Neuronal stem cell (in vitro differentiated cells): ENCODE measurements at regions not wholly inside any gene's neighbourhood (a gene's known extent, or its start where the extent isn't known, plus 50 kb on each side); places are given as distances from the start of the nearest gene placed in this dataset.

Experiments used
- DNase-seq: peaks from one replicate; pipeline ENCODE4 v3.0.0-alpha.2; 2013; ENCODE audit warnings: low spot score
- H2AFZ ChIP-seq: one replicate; pipeline ENCODE4 v1.6.1; 2013; ENCODE audit warnings: mild to moderate bottlenecking, low read length, inconsistent platforms
- H2AK5ac ChIP-seq: 2 replicates; pipeline ENCODE4 v1.6.1; 2013; ENCODE audit warnings: low read depth, mild to moderate bottlenecking, inconsistent platforms, low read length, moderate library complexity, mixed read lengths
- H2BK120ac ChIP-seq: 2 replicates; pipeline ENCODE4 v1.6.1; 2013; ENCODE audit warnings: low read depth, mild to moderate bottlenecking, inconsistent platforms, low read length, moderate library complexity, mixed read lengths
- H2BK12ac ChIP-seq: one replicate; pipeline ENCODE4 v1.6.1; 2013; ENCODE audit warnings: low read length, inconsistent platforms
- H2BK15ac ChIP-seq: 2 replicates; pipeline ENCODE4 v1.6.1; 2013; ENCODE audit warnings: mild to moderate bottlenecking, low read length, inconsistent platforms, mixed read lengths
- H2BK5ac ChIP-seq: one replicate; pipeline ENCODE4 v1.6.1; 2013; ENCODE audit warnings: inconsistent platforms, mild to moderate bottlenecking, low read length, moderate library complexity
- H3K14ac ChIP-seq: one replicate; pipeline ENCODE4 v1.6.1; 2013; ENCODE audit warnings: low read length, inconsistent platforms
- H3K18ac ChIP-seq: 2 replicates; pipeline ENCODE4 v1.6.1; 2013; ENCODE audit warnings: low read length, inconsistent platforms
- H3K23ac ChIP-seq: 2 replicates; pipeline ENCODE4 v1.6.1; 2013; ENCODE audit warnings: low read depth, mild to moderate bottlenecking, mixed read lengths, low read length, inconsistent platforms; ENCODE audit not compliant: poor library complexity
- H3K27ac ChIP-seq: replicated peaks from 3 replicates; pipeline ENCODE4 v1.5.1; 2013; ENCODE audit warnings: low read length, inconsistent platforms
- H3K27me3 ChIP-seq, 3 experiments: 2 replicates each; pipeline ENCODE4 v1.6.1; 2013; ENCODE audit warnings: low read length in 3 of 3, mild to moderate bottlenecking in 2 of 3, inconsistent platforms in 1 of 3, low read depth in 1 of 3, mixed read lengths in 1 of 3, moderate library complexity in 1 of 3; ENCODE audit not compliant: control insufficient read depth in 3 of 3, insufficient read depth in 3 of 3
- H3K36me3 ChIP-seq, 2 donors: replicated peaks in 1 of 2; 2 replicates each; pipeline ENCODE4 v1.6.1; 2013; ENCODE audit warnings: low read length in 2 of 2; ENCODE audit not compliant: control insufficient read depth in 2 of 2, insufficient read depth in 2 of 2
- H3K4ac ChIP-seq: 2 replicates; pipeline ENCODE4 v1.6.1; 2013; ENCODE audit warnings: inconsistent platforms, mild to moderate bottlenecking, low read length, moderate library complexity
- H3K4me1 ChIP-seq, 2 donors: 1 replicate in 1 of 2; 2 replicates in 1 of 2; pipeline ENCODE4 v1.6.1; 2013; ENCODE audit warnings: low read length in 2 of 2, low read depth in 1 of 2; ENCODE audit not compliant: control insufficient read depth in 2 of 2, insufficient read depth in 1 of 2
- H3K4me2 ChIP-seq: one replicate; pipeline ENCODE4 v1.6.1; 2013; ENCODE audit warnings: mild to moderate bottlenecking, low read length, inconsistent platforms; ENCODE audit not compliant: insufficient read depth, poor library complexity, severe bottlenecking
- H3K4me3 ChIP-seq, 2 donors: 2 replicates each; pipeline ENCODE4 v1.5.1; 2013; ENCODE audit warnings: low read length in 2 of 2, mild to moderate bottlenecking in 2 of 2, inconsistent platforms in 1 of 2, moderate library complexity in 1 of 2
- H3K79me1 ChIP-seq: one replicate; pipeline ENCODE4 v1.6.1; 2013; ENCODE audit warnings: low read depth, mild to moderate bottlenecking, inconsistent platforms, low read length, moderate library complexity
- H3K9ac ChIP-seq: one replicate; pipeline ENCODE4 v1.6.1; 2013; ENCODE audit warnings: mild to moderate bottlenecking, low read depth, low read length, inconsistent platforms; ENCODE audit not compliant: poor library complexity
- H3K9me3 ChIP-seq, 2 donors: replicated peaks in 1 of 2; 2 replicates each; pipeline versions ENCODE3 to v1.6.1; 2013; ENCODE audit warnings: low read length in 2 of 2, mild to moderate bottlenecking in 2 of 2, inconsistent platforms in 1 of 2, low read depth in 1 of 2, mixed read lengths in 1 of 2, moderate library complexity in 1 of 2; ENCODE audit not compliant: control insufficient read depth in 2 of 2, insufficient read depth in 1 of 2
- H4K8ac ChIP-seq: one replicate; pipeline ENCODE4 v1.6.1; 2013; ENCODE audit warnings: low read depth, mild to moderate bottlenecking, inconsistent platforms, low read length, moderate library complexity
- H4K91ac ChIP-seq: one replicate; pipeline ENCODE4 v1.6.1; 2013; ENCODE audit warnings: low read length, low read depth, mild to moderate bottlenecking, inconsistent platforms; ENCODE audit not compliant: poor library complexity
- WGBS, 2 donors: extraction: QIAGEN DNeasy Blood & Tissue Kit; methylation state at CpG; one replicate each; pipeline ENCODE4 v1.1.7; 2013; ENCODE audit warnings: missing lambda C conversion rate in 2 of 2, mixed read lengths in 1 of 2; ENCODE audit not compliant: insufficient read length in 2 of 2, insufficient replicate concordance in 1 of 2; ENCODE audit errors: extremely low coverage in 2 of 2; 5-methylcytosine and 5-hydroxymethylcytosine counted together

DNA sequence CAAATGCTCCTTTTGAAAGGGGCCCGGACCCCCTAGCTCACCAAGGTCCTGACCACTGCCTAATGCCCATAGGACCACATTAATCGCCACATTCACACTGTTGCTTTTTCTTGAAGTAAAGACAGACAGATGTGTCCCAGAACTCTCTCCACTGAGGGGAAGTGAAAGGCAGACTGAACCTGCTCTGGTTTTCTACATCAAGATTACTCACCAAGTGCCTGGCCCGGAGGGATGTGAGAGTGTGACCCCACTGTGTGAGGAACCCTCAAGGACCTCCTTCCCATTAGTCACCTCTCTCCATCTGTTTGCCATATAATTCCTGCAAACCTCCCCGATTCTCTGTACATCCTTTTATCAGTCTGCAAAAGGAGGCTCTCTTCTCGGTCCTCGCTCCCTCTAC lies 381.5 kb downstream of the OMA1 start:
- Histone ChIP-seq H2BK5ac (no peak overlapping the region), H3K79me1 (no peaks in the 10 kb centered on the region), H2BK15ac (no peak overlapping the region), H4K91ac (no peak overlapping the region), H3K4ac (no peak overlapping the region), H3K4me1 (peaks cover 0 to 5% of the 10 kb centered on the region in 2 donors), H2BK120ac (no peak overlapping the region), H2BK12ac (no peak overlapping the region), H3K9me3 (no peaks in the 10 kb centered on the region), H3K4me3 (no peak overlapping the region), H4K8ac (no peak overlapping the region), H2AK5ac (no peak overlapping the region), H3K18ac (no peak overlapping the region), H3K4me2 (no peak overlapping the region), H3K9ac (no peak overlapping the region), H3K23ac (no peak overlapping the region), H2AFZ (no peak overlapping the region), H3K36me3 (no peaks in the 10 kb centered on the region), H3K27ac (no peak overlapping the region), H3K14ac (no peak overlapping the region), H3K27me3 (no peaks in the 10 kb centered on the region)
- no CpG with 5 or more reads among the region's 6 CpGs for WGBS, 2 donors
- DNase-seq = no peak

- Histone ChIP-seq H3K4me1 (peaks cover 4 to 8% of the 10 kb centered on the region in 2 donors), H2BK12ac (no peak overlapping the region), H3K4me3 (no peak overlapping the region), H3K9ac (no peak overlapping the region), H2BK5ac (no peak overlapping the region), H4K8ac (no peak overlapping the region), H3K27me3 (no peaks in the 10 kb centered on the region), H2BK15ac (no peak overlapping the region), H3K9me3 (no peaks in the 10 kb centered on the region), H3K36me3 (no peaks in the 10 kb centered on the region), H2BK120ac (no peak overlapping the region), H3K27ac (no peak overlapping the region), H2AK5ac (no peak overlapping the region), H3K23ac (no peak overlapping the region), H3K79me1 (no peaks in the 10 kb centered on the region), H3K18ac (no peak overlapping the region), H4K91ac (no peak overlapping the region), H3K14ac (no peak overlapping the region), H3K4me2 (no peak overlapping the region), H3K4ac (no peak overlapping the region), H2AFZ (peak overlapping the region; percentile 55)
- no CpG with 5 or more reads among the region's 9 CpGs for WGBS, 2 donors
- peak; percentile 74 for DNase-seq
Measured at GRCh38 chr1:58162952-58163550, 383.5 kb downstream of the OMA1 start.

GRCh38 chr1:58159434-58159830 lies 387.1 kb downstream of the OMA1 start:
- Histone ChIP-seq H3K4ac (no peak overlapping the region), H2AFZ (no peak overlapping the region), H3K4me1 (peaks cover 15 to 16% of the 10 kb centered on the region in 2 donors), H3K23ac (no peak overlapping the region), H4K91ac (no peak overlapping the region), H3K18ac (no peak overlapping the region), H3K4me3 (no peak overlapping the region), H3K27me3 (no peaks in the 10 kb centered on the region), H2BK15ac (no peak overlapping the region), H3K4me2 (no peak overlapping the region), H2AK5ac (no peak overlapping the region), H3K79me1 (no peaks in the 10 kb centered on the region), H2BK5ac (no peak overlapping the region), H2BK12ac (no peak overlapping the region), H3K9ac (no peak overlapping the region), H2BK120ac (no peak overlapping the region), H4K8ac (no peak overlapping the region), H3K14ac (no peak overlapping the region), H3K9me3 (no peaks in the 10 kb centered on the region), H3K36me3 (no peaks in the 10 kb centered on the region), H3K27ac (no peak overlapping the region)
- WGBS, 2 donors = no CpG with 5 or more reads among the region's 3 CpGs
- no peak for DNase-seq

- H3K27ac ChIP-seq = peak overlapping the region; percentile 7
- no peaks in the 10 kb centered on the region for H3K79me1 ChIP-seq
- no peaks in the 10 kb centered on the region for H3K27me3 ChIP-seq
- no peak for DNase-seq
- H3K9ac ChIP-seq = no peak overlapping the region
- no peak overlapping the region for H3K4me2 ChIP-seq
- H2AFZ ChIP-seq = peak overlapping the region; percentile 55
- peaks cover 16% of the 10 kb centered on the region in 2 donors for H3K4me1 ChIP-seq
- H2BK120ac ChIP-seq = no peak overlapping the region
- H3K36me3 ChIP-seq = no peaks in the 10 kb centered on the region
- no CpG with 5 or more reads among the region's 11 CpGs for WGBS, 2 donors
- no peak overlapping the region for H2BK15ac ChIP-seq
- no peak overlapping the region for H4K8ac ChIP-seq
- no peak overlapping the region for H4K91ac ChIP-seq
- peak overlapping the region; percentile 61 for H3K18ac ChIP-seq
- no peak overlapping the region for H3K4me3 ChIP-seq
- H3K4ac ChIP-seq = no peak overlapping the region
- H3K23ac ChIP-seq = no peak overlapping the region
- no peak overlapping the region for H2AK5ac ChIP-seq
- no peak overlapping the region for H3K14ac ChIP-seq
- H2BK5ac ChIP-seq = no peak overlapping the region
- no peak overlapping the region for H2BK12ac ChIP-seq
- H3K9me3 ChIP-seq = no peaks in the 10 kb centered on the region
Measured at GRCh38 chr1:58158506-58159433, 387.8 kb downstream of the OMA1 start.
